ENCODE measurements at regions not wholly inside any gene's neighbourhood (a gene's known extent, or its start where the extent isn't known, plus 50 kb on each side); places are given as distances from the start of the nearest gene placed in this dataset.

DNA sequence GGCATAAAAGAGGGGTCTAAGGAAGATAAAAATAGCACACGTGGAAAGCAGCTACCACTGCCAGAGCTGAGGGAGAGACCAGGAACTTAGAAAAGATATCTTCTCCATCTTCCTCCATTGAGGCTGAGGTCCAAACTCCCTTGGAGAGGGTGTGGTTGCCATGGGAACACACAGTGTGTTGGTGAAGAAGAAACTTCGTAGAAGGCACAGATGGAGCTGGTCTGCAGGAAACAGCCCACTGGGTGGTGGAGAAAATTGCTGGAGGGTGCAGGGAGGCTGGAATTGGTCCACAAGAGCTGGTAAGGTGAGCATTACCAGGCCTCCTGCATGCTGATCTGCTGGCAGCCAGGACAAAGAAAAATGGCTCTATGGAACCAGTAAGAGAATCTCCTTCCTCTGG is 191.0 kb downstream of the HRH4 start:
- TF ChIP-seq, protein P1, sequence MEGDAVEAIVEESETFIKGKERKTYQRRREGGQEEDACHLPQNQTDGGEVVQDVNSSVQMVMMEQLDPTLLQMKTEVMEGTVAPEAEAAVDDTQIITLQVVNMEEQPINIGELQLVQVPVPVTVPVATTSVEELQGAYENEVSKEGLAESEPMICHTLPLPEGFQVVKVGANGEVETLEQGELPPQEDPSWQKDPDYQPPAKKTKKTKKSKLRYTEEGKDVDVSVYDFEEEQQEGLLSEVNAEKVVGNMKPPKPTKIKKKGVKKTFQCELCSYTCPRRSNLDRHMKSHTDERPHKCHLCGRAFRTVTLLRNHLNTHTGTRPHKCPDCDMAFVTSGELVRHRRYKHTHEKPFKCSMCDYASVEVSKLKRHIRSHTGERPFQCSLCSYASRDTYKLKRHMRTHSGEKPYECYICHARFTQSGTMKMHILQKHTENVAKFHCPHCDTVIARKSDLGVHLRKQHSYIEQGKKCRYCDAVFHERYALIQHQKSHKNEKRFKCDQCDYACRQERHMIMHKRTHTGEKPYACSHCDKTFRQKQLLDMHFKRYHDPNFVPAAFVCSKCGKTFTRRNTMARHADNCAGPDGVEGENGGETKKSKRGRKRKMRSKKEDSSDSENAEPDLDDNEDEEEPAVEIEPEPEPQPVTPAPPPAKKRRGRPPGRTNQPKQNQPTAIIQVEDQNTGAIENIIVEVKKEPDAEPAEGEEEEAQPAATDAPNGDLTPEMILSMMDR (IDR thresholded peaks at IDR 0.05): no peak
- no peak for TF ChIP-seq POLR2A (IDR thresholded peaks at IDR 0.05)
- TF ChIP-seq POLR2AphosphoS5 (IDR thresholded peaks at IDR 0.05): no peak
